ENCODE measurements at regions not wholly inside any gene's neighbourhood (a gene's known extent, or its start where the extent isn't known, plus 50 kb on each side); places are given as distances from the start of the nearest gene placed in this dataset.

- no peak for DNase-seq (ENCODE audit: low spot score)
- no peak overlapping the region for H3K27ac Mint-ChIP-seq (ENCODE audit: unreplicated experiment)
- no peaks in the 10 kb centered on the region for H3K36me3 Mint-ChIP-seq (ENCODE audit: low read depth, unreplicated experiment)
- no peaks in the 10 kb centered on the region for H3K9me3 Mint-ChIP-seq (ENCODE audit: unreplicated experiment)
- H3K4me3 Mint-ChIP-seq (ENCODE audit: unreplicated experiment): no peak overlapping the region
- TF ChIP-seq, protein P1, sequence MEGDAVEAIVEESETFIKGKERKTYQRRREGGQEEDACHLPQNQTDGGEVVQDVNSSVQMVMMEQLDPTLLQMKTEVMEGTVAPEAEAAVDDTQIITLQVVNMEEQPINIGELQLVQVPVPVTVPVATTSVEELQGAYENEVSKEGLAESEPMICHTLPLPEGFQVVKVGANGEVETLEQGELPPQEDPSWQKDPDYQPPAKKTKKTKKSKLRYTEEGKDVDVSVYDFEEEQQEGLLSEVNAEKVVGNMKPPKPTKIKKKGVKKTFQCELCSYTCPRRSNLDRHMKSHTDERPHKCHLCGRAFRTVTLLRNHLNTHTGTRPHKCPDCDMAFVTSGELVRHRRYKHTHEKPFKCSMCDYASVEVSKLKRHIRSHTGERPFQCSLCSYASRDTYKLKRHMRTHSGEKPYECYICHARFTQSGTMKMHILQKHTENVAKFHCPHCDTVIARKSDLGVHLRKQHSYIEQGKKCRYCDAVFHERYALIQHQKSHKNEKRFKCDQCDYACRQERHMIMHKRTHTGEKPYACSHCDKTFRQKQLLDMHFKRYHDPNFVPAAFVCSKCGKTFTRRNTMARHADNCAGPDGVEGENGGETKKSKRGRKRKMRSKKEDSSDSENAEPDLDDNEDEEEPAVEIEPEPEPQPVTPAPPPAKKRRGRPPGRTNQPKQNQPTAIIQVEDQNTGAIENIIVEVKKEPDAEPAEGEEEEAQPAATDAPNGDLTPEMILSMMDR (IDR thresholded peaks at IDR 0.05; ENCODE audit: unreplicated experiment): no peak
- H3K27me3 Mint-ChIP-seq (ENCODE audit: unreplicated experiment): no peaks in the 10 kb centered on the region
- H3K4me1 Mint-ChIP-seq (ENCODE audit: unreplicated experiment): peaks cover 17% of the 10 kb centered on the region
Measured at GRCh38 chr6:93822434-93823265, 403.3 kb upstream of the EPHA7 start.

GRCh38 chr6:93821953-93822352 is 402.6 kb upstream of the EPHA7 start:
- Mint-ChIP-seq H3K36me3 (ENCODE audit: low read depth, unreplicated experiment) (no peaks in the 10 kb centered on the region), H3K4me1 (ENCODE audit: unreplicated experiment) (peaks cover 17% of the 10 kb centered on the region), H3K9me3 (ENCODE audit: unreplicated experiment) (no peaks in the 10 kb centered on the region), H3K27ac (ENCODE audit: unreplicated experiment) (no peak overlapping the region), H3K4me3 (ENCODE audit: unreplicated experiment) (no peak overlapping the region), H3K27me3 (ENCODE audit: unreplicated experiment) (no peaks in the 10 kb centered on the region)
- TF ChIP-seq, protein P1 (IDR thresholded peaks at IDR 0.05; ENCODE audit: unreplicated experiment): no peak
- no peak for DNase-seq (ENCODE audit: low spot score)

- peaks cover 17% of the 10 kb centered on the region for H3K4me1 Mint-ChIP-seq (ENCODE audit: unreplicated experiment)
- no peaks in the 10 kb centered on the region for H3K27me3 Mint-ChIP-seq (ENCODE audit: unreplicated experiment)
- no peak overlapping the region for H3K4me3 Mint-ChIP-seq (ENCODE audit: unreplicated experiment)
- H3K9me3 Mint-ChIP-seq (ENCODE audit: unreplicated experiment): no peaks in the 10 kb centered on the region
- no peaks in the 10 kb centered on the region for H3K36me3 Mint-ChIP-seq (ENCODE audit: low read depth, unreplicated experiment)
- TF ChIP-seq, protein P1 (IDR thresholded peaks at IDR 0.05; ENCODE audit: unreplicated experiment): no peak
- DNase-seq (ENCODE audit: low spot score): no peak
- peak overlapping the region; percentile 17 for H3K27ac Mint-ChIP-seq (ENCODE audit: unreplicated experiment)
Measured at GRCh38 chr6:93820465-93821082, 401.2 kb upstream of the EPHA7 start.

DNA sequence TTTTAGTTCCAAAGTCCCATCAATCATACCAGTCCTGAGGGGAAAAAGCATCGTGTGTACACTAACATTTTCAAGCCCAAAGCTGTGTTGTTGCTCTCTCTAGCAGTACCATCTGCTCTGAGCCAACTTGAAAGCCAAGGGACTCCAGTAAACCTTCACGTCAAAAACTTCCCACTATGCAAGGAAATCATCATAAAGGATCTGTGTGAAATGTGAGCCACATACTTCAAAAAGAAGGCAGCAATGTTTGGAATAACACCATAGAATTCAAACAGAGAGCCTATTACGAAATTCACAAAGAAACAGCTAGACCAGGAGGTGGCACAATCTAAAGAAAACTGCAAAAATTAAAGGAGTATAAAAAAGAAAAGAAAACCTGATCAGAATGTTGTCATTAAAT is 399.8 kb upstream of the EPHA7 start:
- no peaks in the 10 kb centered on the region for H3K36me3 Mint-ChIP-seq (ENCODE audit: low read depth, unreplicated experiment)
- no peak overlapping the region for H3K4me3 Mint-ChIP-seq (ENCODE audit: unreplicated experiment)
- H3K27ac Mint-ChIP-seq (ENCODE audit: unreplicated experiment): peak overlapping the region; percentile 67
- peak; percentile 4 for DNase-seq (ENCODE audit: low spot score)
- TF ChIP-seq, protein P1 (IDR thresholded peaks at IDR 0.05; ENCODE audit: unreplicated experiment): no peak
- no peaks in the 10 kb centered on the region for H3K27me3 Mint-ChIP-seq (ENCODE audit: unreplicated experiment)
- no peaks in the 10 kb centered on the region for H3K9me3 Mint-ChIP-seq (ENCODE audit: unreplicated experiment)
- peaks cover 17% of the 10 kb centered on the region for H3K4me1 Mint-ChIP-seq (ENCODE audit: unreplicated experiment)

- Mint-ChIP-seq H3K27me3 (ENCODE audit: unreplicated experiment) (no peaks in the 10 kb centered on the region), H3K36me3 (ENCODE audit: low read depth, unreplicated experiment) (no peaks in the 10 kb centered on the region), H3K9me3 (ENCODE audit: unreplicated experiment) (no peaks in the 10 kb centered on the region), H3K4me1 (ENCODE audit: unreplicated experiment) (peaks cover 17% of the 10 kb centered on the region), H3K27ac (ENCODE audit: unreplicated experiment) (no peak overlapping the region), H3K4me3 (ENCODE audit: unreplicated experiment) (no peak overlapping the region)
- DNase-seq (ENCODE audit: low spot score): no peak
- TF ChIP-seq, protein P1 (IDR thresholded peaks at IDR 0.05; ENCODE audit: unreplicated experiment): no peak
Measured at GRCh38 chr6:93817937-93818336, 398.6 kb upstream of the EPHA7 start.

Data from endothelial cell (in vitro differentiated cells).